H9 (cell line): ENCODE measurements at regions not wholly inside any gene's neighbourhood (a gene's known extent, or its start where the extent isn't known, plus 50 kb on each side); places are given as distances from the start of the nearest gene placed in this dataset.

ENCODE experiments used
- DNase-seq: peaks from one replicate; pipeline ENCODE4 v3.0.0-alpha.2; 2017
- H2AFZ ChIP-seq: one replicate; pipeline ENCODE4 v1.6.1; 2013; ENCODE audit warnings: mild to moderate bottlenecking, low read length, control low read depth, moderate library complexity
- H2AK5ac ChIP-seq: 2 replicates; pipeline ENCODE4 v1.6.1; 2013; ENCODE audit warnings: low read length, control low read depth, mixed read lengths; ENCODE audit not compliant: insufficient read length
- H2BK120ac ChIP-seq: one replicate; pipeline ENCODE4 v1.6.1; 2013; ENCODE audit warnings: low read depth, mild to moderate bottlenecking, low read length, control low read depth, inconsistent platforms; ENCODE audit not compliant: poor library complexity, severe bottlenecking
- H2BK12ac ChIP-seq: 2 replicates; pipeline ENCODE4 v1.6.1; 2013; ENCODE audit warnings: low read length, control low read depth, mixed read lengths, low read depth; ENCODE audit not compliant: insufficient read length
- H2BK15ac ChIP-seq: 2 replicates; pipeline ENCODE4 v1.6.1; 2013; ENCODE audit warnings: low read depth, low read length, control low read depth
- H2BK20ac ChIP-seq: one replicate; pipeline ENCODE4 v1.6.1; 2013; ENCODE audit warnings: low read depth, mild to moderate bottlenecking, low read length, control low read depth, inconsistent platforms; ENCODE audit not compliant: poor library complexity, severe bottlenecking
- H2BK5ac ChIP-seq: 2 replicates; pipeline ENCODE4 v1.6.1; 2013; ENCODE audit warnings: low read length, control low read depth, mixed read lengths; ENCODE audit not compliant: insufficient read length
- H3K14ac ChIP-seq: 2 replicates; pipeline ENCODE4 v1.6.1; 2013; ENCODE audit warnings: low read length, control low read depth; ENCODE audit not compliant: insufficient read depth
- H3K18ac ChIP-seq: 2 replicates; pipeline ENCODE4 v1.6.1; 2013; ENCODE audit warnings: low read depth, mild to moderate bottlenecking, mixed read lengths, low read length, control low read depth; ENCODE audit not compliant: insufficient read length
- H3K23ac ChIP-seq: 2 replicates; pipeline ENCODE4 v1.6.1; 2013; ENCODE audit warnings: low read length, control low read depth, mixed read lengths, low read depth; ENCODE audit not compliant: insufficient read length
- H3K23me2 ChIP-seq: 2 replicates; pipeline ENCODE4 v1.6.1; 2013; ENCODE audit warnings: low read depth, mild to moderate bottlenecking, mixed read lengths, low read length, control low read depth; ENCODE audit not compliant: insufficient read length, poor library complexity, severe bottlenecking
- H3K27ac ChIP-seq: 2 replicates; pipeline ENCODE4 v1.5.1; 2013; ENCODE audit warnings: low read length, control low read depth, mixed read lengths, low read depth; ENCODE audit not compliant: insufficient read length
- H3K27me3 ChIP-seq: 2 replicates; pipeline ENCODE4 v1.6.1; 2013; ENCODE audit warnings: low read length, control low read depth, inconsistent platforms; ENCODE audit not compliant: insufficient read depth
- H3K4ac ChIP-seq: 2 replicates; pipeline ENCODE4 v1.6.1; 2013; ENCODE audit warnings: low read depth, mild to moderate bottlenecking, control low read depth, inconsistent platforms, low read length, moderate library complexity
- H3K4me1 ChIP-seq: 2 replicates; pipeline ENCODE4 v1.6.1; 2013; ENCODE audit warnings: low read length, control low read depth, inconsistent platforms; ENCODE audit not compliant: insufficient read depth
- H3K4me2 ChIP-seq: 2 replicates; pipeline ENCODE4 v1.6.1; 2013; ENCODE audit warnings: low read length, control low read depth, mixed read lengths; ENCODE audit not compliant: insufficient read length, insufficient read depth
- H3K56ac ChIP-seq: 2 replicates; pipeline ENCODE4 v1.6.1; 2013; ENCODE audit warnings: low read depth, mild to moderate bottlenecking, mixed read lengths, low read length, control low read depth; ENCODE audit not compliant: insufficient read length
- H3K79me1 ChIP-seq: 2 replicates; pipeline ENCODE4 v1.6.1; 2013; ENCODE audit warnings: low read depth, mild to moderate bottlenecking, moderate library complexity, low read length, control low read depth, inconsistent platforms; ENCODE audit not compliant: insufficient read depth, poor library complexity, severe bottlenecking
- H3K79me2 ChIP-seq: 2 replicates; pipeline ENCODE4 v1.6.1; 2013; ENCODE audit warnings: low read length, control low read depth, inconsistent platforms; ENCODE audit not compliant: insufficient read depth
- H3K9ac ChIP-seq: 2 replicates; pipeline ENCODE4 v1.6.1; 2013; ENCODE audit warnings: low read length, control low read depth, mixed read lengths; ENCODE audit not compliant: insufficient read length; ENCODE audit errors: extremely low read depth
- H3K9me3 ChIP-seq: one replicate; pipeline ENCODE4 v1.6.1; 2013; ENCODE audit warnings: low read depth, low read length, inconsistent platforms; ENCODE audit not compliant: control insufficient read depth
- H3T11ph ChIP-seq: one replicate; pipeline ENCODE4 v1.6.1; 2013; ENCODE audit warnings: mild to moderate bottlenecking, low read length, control low read depth, inconsistent platforms
- H4K20me1 ChIP-seq: one replicate; pipeline ENCODE4 v1.6.1; 2013; ENCODE audit not compliant: control insufficient read depth, insufficient read length, insufficient read depth
- H4K5ac ChIP-seq: 2 replicates; pipeline ENCODE4 v1.6.1; 2013; ENCODE audit warnings: low read depth, mild to moderate bottlenecking, mixed read lengths, low read length, control low read depth; ENCODE audit not compliant: insufficient read length
- H4K8ac ChIP-seq: replicated peaks from 2 replicates; pipeline ENCODE4 v1.6.1; 2013; ENCODE audit warnings: low read length, control low read depth, mixed read lengths, low read depth; ENCODE audit not compliant: insufficient read length
- H4K91ac ChIP-seq: 2 replicates; pipeline ENCODE4 v1.6.1; 2013; ENCODE audit warnings: low read depth, mild to moderate bottlenecking, moderate library complexity, mixed read lengths, low read length, control low read depth; ENCODE audit not compliant: insufficient read length
- H3K27ac Mint-ChIP-seq, 3 experiments: 2 replicates in 2 of 3; 3 replicates in 1 of 3; pipeline ENCODE4 v1.8.0; 2020 to 2021; ENCODE audit warnings: mixed read lengths in 3 of 3, mild to moderate bottlenecking in 1 of 3, moderate library complexity in 1 of 3
- H3K27me3 Mint-ChIP-seq: 2 replicates; pipeline ENCODE4 v1.8.0; 2021; ENCODE audit warnings: low read depth, mild to moderate bottlenecking, moderate library complexity, mixed read lengths
- H3K36me3 Mint-ChIP-seq, 3 experiments: 2 replicates in 2 of 3; 3 replicates in 1 of 3; pipeline ENCODE4 v1.8.0; 2020 to 2021; ENCODE audit warnings: low read depth in 3 of 3, mixed read lengths in 3 of 3; ENCODE audit not compliant: insufficient read depth in 1 of 3
- H3K4me1 Mint-ChIP-seq, 2 experiments: 2 replicates each; pipeline ENCODE4 v1.8.0; 2020; ENCODE audit warnings: mixed read lengths in 2 of 2
- H3K4me3 Mint-ChIP-seq, 2 experiments: 2 replicates in 1 of 2; 3 replicates in 1 of 2; pipeline ENCODE4 v1.8.0; 2020 to 2021; ENCODE audit warnings: mild to moderate bottlenecking in 2 of 2, mixed read lengths in 2 of 2, moderate library complexity in 1 of 2
- H3K9me3 Mint-ChIP-seq, 2 experiments: 2 replicates in 1 of 2; 3 replicates in 1 of 2; pipeline ENCODE4 v1.8.0; 2020; ENCODE audit warnings: mild to moderate bottlenecking in 2 of 2, mixed read lengths in 2 of 2, moderate library complexity in 1 of 2
- CTCF ChIP-seq: fragments of 200-600 bp; sonication (generic); conservative IDR thresholded peaks from 3 replicates; pipeline ENCODE4 v1.8.0; 2021; ENCODE audit warnings: antibody characterized with exemption, mild to moderate bottlenecking

GRCh38 chr6:65922049-65922448 is 215.0 kb upstream of the EYS start:
- H3K4me1 ChIP-seq: no peaks in the 10 kb centered on the region; the same call in 1 of the 2 replicates
- H2BK120ac ChIP-seq: no peak overlapping the region
- Mint-ChIP-seq H3K4me1 (peaks cover 3 to 13% of the 10 kb centered on the region in 2 experiments; a peak in 2 of 4 replicates), H3K36me3 (no peaks in the 10 kb centered on the region), H3K4me3 (no peak overlapping the region), H3K27me3 (no peaks in the 10 kb centered on the region; the same call in 1 of the 2 replicates), H3K27ac (no peak overlapping the region), H3K9me3 (peaks cover 0 to 1% of the 10 kb centered on the region in 2 experiments; a peak in 2 of 5 replicates)
- no peak overlapping the region for H3K4ac ChIP-seq
- H3K23me2 ChIP-seq: no peaks in the 10 kb centered on the region
- no peak overlapping the region for H3K56ac ChIP-seq
- no peak overlapping the region for H3K14ac ChIP-seq
- H4K20me1 ChIP-seq: no peaks in the 10 kb centered on the region
- H3K79me1 ChIP-seq: no peaks in the 10 kb centered on the region
- no peak overlapping the region for H2AFZ ChIP-seq
- no peak for TF ChIP-seq CTCF
- no peak overlapping the region for H2BK15ac ChIP-seq
- H3K4me2 ChIP-seq: no peak overlapping the region
- H4K8ac ChIP-seq: no peak overlapping the region
- no peak overlapping the region for H4K5ac ChIP-seq
- no peak overlapping the region for H2BK20ac ChIP-seq
- no peak overlapping the region for H3K18ac ChIP-seq
- H3K27me3 ChIP-seq: no peaks in the 10 kb centered on the region
- DNase-seq: no peak
- no peaks in the 10 kb centered on the region for H3K79me2 ChIP-seq
- no peak overlapping the region for H3K27ac ChIP-seq
- no peak overlapping the region for H2AK5ac ChIP-seq
- no peak overlapping the region for H3T11ph ChIP-seq
- no peak overlapping the region for H2BK12ac ChIP-seq
- no peak overlapping the region for H4K91ac ChIP-seq
- H2BK5ac ChIP-seq: no peak overlapping the region
- no peaks in the 10 kb centered on the region for H3K9me3 ChIP-seq
- no peak overlapping the region for H3K23ac ChIP-seq
- H3K9ac ChIP-seq: no peak overlapping the region
